GM12864 (cell line): ENCODE measurements at regions not wholly inside any gene's neighbourhood (a gene's known extent, or its start where the extent isn't known, plus 50 kb on each side); places are given as distances from the start of the nearest gene placed in this dataset.

Experiments
- DNase-seq: peaks from one replicate; pipeline ENCODE4 v3.0.0-alpha.2; 2011; ENCODE audit warnings: low read depth
- H3K4me3 ChIP-seq: 2 replicates; pipeline ENCODE4 v1.5.1; 2011; ENCODE audit warnings: mild to moderate bottlenecking, low read depth, low read length, control low read depth
- TF ChIP-seq, protein P1 (sequence below): IDR thresholded peaks from 2 replicates; pipeline ENCODE4 v1.5.1; 2011; ENCODE audit warnings: low read depth, mild to moderate bottlenecking, moderate library complexity, low read length, control low read depth, inconsistent platforms; ENCODE audit errors: missing control alignments

DNA sequence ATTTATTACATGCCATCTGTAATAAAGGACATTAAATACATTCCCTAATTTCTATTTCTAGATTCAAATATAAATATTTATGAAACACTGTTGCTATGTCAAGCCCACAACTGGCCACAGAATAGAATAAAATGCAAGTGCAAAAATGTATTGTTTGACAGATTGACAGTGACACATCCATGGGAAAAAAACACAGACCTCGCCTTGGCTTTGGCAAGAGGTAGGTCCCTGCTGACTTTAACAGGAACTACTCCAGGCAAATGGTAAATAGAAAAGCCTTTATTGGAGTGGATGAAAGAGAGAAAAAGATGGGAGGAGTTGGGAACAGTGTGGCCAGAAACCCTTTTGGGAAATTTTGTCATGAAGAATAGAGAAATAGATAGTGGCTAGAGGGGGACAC lies 622.9 kb downstream of the UTRN start:
- DNase-seq, result no peak
- TF ChIP-seq, protein P1, sequence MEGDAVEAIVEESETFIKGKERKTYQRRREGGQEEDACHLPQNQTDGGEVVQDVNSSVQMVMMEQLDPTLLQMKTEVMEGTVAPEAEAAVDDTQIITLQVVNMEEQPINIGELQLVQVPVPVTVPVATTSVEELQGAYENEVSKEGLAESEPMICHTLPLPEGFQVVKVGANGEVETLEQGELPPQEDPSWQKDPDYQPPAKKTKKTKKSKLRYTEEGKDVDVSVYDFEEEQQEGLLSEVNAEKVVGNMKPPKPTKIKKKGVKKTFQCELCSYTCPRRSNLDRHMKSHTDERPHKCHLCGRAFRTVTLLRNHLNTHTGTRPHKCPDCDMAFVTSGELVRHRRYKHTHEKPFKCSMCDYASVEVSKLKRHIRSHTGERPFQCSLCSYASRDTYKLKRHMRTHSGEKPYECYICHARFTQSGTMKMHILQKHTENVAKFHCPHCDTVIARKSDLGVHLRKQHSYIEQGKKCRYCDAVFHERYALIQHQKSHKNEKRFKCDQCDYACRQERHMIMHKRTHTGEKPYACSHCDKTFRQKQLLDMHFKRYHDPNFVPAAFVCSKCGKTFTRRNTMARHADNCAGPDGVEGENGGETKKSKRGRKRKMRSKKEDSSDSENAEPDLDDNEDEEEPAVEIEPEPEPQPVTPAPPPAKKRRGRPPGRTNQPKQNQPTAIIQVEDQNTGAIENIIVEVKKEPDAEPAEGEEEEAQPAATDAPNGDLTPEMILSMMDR, result no peak
- no peak overlapping the region for H3K4me3 ChIP-seq

DNA sequence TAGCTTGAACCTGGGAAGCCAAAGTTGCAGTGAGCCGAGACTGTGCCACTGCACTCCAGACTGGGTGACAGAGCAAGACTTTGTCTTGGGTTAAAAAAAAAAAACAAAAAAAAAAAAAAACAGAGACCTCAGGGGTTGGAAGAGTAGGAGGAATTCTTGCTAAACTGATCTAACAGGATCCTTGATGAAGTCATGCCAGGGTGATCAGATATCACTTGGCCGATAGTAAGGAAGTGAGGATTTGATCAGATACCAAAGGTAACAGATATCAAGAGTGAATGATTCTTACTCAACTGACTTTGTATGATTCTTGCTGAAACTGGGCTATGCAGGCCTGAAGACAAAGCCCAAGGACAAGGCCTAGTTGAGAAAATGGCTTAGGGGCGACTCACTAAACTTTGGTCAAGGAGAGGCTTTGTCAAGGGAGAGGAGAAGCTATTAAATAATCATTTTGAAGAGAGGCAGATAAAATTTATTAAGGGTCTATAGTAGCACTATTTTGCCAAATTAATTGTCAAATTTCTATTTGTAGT lies 624.7 kb downstream of the UTRN start:
- no peak overlapping the region for H3K4me3 ChIP-seq
- DNase-seq, result no peak
- TF ChIP-seq, protein P1, result no peak

DNA sequence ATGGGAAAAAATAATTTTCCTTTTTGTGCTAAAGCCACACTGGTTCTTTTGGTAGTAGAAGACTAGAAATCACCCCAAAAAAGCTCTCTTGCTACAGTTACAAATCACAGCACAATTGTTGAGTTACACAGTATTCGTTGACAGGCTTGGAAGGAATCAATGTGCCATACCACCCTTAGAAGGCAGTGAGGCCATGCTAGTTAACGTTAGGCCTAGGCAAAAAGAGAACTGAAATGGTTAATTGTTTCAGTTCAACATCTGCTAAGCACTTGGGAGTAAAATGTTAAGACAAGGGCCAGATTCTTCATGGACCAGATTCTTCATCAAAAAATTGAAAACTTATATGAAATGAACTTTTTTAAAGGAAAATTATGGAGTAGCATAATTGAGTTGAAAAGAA lies 626.2 kb downstream of the UTRN start:
- DNase-seq, result no peak
- no peak overlapping the region for H3K4me3 ChIP-seq
- TF ChIP-seq, protein P1, result no peak

DNA sequence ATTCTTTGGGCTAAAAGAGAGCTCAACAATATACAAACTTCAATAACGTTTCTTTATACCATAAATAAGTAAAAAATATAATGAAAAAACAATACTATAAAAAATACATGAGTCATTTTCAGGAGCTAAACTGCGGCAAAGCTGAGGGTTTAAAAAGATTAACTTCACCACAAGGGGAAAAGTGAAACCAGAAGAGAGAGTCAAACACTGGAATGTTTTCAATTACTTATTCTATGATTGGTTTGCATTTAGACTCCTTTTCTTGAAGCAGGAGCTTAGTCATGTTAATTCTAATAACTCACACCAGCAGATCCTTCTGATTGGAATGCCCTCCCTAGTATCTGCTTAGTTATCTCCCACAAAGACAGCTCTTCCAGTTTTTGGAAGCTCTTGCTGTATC lies 627.3 kb downstream of the UTRN start:
- DNase-seq, result no peak
- TF ChIP-seq, protein P1, result no peak
- H3K4me3 ChIP-seq, result no peak overlapping the region

DNA sequence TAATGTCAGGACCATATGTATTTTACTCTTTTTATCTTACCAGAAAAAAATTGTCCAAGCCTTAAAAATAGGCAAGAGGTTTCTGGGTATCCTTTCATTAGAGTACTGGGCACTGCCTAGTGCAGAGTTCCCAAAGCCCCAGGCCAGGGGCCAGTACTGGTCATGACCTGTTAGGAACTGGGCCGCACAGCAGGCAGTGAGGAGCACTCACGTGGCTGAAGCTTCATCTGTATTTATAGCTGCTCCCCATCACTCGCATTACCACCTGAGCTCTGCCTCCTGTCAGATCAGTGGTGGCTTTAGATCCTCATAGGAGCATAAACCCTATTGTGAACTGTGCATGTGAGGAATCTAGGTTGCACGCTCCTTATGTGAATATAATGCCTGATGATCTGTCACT lies 632.9 kb downstream of the UTRN start:
- TF ChIP-seq, protein P1, result no peak
- H3K4me3 ChIP-seq, result no peak overlapping the region
- no peak for DNase-seq

DNA sequence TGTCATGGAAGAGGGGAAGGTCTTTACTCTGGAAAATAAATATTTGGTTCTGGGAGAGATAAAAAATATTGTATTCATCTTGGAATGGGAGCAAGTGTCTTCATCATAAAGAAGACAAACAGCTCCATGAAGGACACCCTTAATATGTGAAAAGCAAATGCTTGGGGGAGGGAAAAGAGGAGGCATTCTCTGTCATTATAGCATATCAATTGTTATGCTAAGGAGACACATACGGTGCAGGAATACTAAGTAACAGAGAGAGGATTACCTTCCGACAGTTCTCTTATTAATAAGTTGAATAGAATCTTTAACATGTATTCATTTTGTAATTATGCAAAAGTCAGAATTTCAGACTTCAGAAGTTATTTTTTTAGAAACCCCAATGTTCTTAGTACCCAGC lies 634.4 kb downstream of the UTRN start:
- TF ChIP-seq, protein P1, result no peak
- H3K4me3 ChIP-seq, result no peak overlapping the region
- no peak for DNase-seq

DNA sequence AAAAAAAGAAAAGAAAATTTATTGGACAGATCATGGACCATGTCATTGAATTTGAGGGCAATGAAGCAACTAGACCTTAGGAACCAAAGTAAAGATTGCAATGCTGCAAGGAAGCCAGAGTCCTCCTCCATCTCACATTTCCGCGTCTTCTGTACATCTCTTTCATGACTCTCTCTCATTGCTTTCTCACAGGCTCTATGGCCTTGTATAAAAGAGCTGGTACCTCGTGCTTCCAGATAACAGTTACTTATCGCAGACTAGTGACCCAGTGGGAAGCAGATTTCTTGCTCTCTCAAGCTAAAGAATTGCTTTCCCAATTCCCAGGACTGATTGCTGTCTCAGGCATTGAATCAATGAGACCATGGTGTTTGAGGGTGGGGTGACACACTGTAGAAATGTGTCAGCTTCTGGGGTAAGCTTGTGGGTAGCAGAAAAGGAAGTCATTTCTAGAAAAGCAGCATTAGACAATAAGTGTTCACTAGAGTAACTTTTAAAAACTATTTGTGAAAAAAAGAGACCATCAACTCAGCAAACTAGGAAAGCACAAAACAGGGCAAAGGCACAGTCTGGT lies 635.3 kb downstream of the UTRN start:
- TF ChIP-seq, protein P1, result no peak
- no peak for DNase-seq
- no peak overlapping the region for H3K4me3 ChIP-seq
